GM19240 (cell line): ENCODE measurements at regions not wholly inside any gene's neighbourhood (a gene's known extent, or its start where the extent isn't known, plus 50 kb on each side); places are given as distances from the start of the nearest gene placed in this dataset.

Experiments used
- DNase-seq: peaks from one replicate; pipeline ENCODE4 v3.0.0; 2011; ENCODE audit warnings: low spot score; ENCODE audit not compliant: insufficient read length

DNA sequence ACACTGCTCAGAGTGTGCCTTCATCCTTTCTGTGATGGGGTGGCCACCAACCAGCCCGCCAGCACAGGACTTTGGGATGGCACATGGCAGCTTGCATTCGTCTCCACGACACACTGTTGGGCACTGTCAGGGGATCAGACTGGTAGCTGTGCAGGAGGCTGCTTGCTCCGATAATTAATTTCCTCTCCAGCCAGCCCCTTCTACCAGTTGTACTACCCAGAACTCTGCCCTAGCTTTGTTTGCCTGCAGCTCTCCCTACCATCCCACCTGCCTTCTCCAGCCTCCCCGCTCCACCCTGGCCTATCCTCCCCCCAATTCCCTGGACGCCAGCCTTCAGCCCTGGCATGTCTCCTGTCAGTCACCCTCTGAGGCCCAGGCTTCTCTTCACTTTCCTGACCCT lies 228.3 kb downstream of the TSHZ3 start:
- DNase-seq, result no peak

DNA sequence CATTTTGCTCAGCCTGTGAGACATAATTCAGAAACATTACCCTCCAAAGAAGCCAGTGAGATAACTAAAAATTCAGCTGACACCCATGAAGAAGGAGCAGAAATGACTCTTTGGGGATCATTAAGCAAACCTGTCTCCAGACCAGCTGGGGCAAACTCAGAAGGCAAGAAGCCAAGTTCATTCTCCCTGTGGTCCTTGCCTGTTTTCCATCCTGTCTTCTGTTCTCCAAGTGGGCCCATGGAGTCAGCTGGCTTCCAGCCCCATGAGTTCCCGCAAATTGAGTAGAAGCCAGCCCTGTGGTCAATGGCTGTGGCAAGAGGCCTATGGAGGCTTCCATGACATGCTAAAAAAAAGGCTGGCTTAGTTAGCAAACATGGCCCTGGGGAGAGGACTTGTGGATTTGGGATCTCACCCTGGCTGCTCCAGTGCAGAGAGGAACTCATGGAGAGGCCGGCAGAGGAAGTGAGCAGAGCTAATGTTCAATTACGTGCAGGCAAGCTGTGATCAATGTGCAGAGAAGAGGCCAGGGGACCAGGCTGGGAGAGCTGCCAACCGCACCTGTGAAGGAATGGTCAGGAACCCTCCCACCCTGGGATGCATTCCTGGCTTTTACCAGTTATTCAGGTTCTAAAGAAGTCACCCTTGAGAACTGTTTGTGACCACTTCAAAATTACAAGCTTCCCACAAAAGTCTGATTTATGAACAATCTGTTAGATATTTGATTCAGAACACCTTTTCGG lies 229.1 kb downstream of the TSHZ3 start:
- no peak for DNase-seq

DNA sequence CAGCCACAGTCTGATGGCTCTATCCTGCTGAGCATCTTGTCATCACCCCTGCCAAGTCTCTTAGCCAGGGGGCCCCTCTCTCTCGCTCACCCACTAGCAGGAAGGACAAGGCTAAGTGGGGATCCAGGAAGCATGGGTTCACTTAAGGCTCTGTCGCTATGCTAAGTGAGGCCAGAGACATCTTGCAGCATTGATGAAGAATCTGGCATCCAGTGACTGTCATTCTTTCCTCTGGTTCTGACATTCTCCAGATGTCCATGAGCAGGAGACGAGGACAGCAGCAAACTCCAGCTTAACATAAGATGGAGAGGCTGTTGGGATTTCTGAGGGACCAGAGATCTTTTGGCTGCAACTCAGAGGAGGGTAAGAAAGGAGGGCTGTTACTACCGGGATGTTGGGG lies 230.2 kb downstream of the TSHZ3 start:
- DNase-seq, result no peak

DNA sequence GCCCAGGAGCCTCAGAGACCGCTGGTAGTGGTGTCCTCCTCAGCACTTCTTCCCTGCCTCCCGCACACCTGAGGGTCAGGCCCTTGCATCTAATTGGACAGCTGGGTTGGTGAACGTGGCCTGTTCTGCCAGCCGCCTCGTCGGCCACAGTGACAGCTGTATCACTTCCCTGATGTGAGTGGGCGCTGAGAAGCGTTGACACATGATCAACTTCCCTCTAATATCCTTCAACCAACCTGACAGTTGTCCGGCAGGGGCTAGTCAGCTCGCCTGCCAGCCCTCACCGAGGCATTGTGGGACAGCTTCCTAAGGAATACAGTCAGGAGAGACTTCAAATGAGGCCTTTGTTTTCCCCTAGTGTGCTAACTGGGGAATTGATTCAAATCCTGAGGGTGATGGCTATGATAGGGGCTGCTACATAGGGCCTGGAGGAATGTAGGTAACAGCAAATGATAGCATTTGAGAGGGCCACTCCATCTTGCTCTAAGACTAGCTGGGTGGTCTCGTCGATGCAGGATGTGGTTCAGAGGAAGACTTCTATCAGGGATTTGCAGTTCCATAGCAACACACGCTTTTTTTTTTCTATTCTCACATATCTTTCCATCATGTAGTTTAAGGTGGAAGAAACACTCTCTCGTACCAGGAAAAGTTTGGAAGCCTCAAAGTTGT lies 230.8 kb downstream of the TSHZ3 start:
- no peak for DNase-seq

DNA sequence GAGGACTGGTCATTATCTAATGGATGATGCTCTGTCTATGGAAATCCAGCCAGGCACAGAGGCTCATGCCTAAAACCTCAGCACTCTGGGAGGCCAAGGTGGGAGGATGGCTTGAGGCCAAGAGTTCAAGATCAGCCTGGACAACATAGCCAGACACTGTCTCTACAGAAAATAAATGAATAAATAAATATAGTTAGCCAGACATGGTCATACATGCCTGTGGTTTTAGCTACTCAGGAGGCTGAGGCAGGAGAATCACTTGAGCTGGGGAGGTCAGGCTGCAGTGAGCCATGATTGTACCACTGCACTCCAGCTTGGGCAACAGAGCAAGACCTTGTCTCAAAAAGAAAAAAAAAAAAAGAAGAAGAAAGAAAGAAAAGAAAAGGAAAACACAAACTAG lies 234.7 kb downstream of the TSHZ3 start:
- DNase-seq, result no peak

DNA sequence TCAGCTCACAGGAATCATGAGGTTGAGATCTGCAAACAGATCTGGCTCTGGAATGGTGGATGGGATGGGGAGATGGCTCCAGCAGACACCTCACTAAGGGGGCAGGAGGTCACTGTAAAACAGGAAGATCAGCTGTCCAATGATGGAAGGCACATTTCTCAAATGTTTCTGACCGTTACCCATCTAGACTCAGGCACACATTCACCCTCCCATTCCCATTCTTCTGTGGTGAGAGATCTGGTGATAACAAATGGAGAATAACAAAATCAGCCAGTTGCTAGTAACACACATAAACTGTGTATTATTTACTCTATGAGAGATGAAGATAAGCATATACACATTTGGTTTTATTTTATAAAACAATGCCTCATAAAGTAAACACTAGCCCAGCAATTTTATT lies 235.9 kb downstream of the TSHZ3 start:
- DNase-seq, result no peak

DNA sequence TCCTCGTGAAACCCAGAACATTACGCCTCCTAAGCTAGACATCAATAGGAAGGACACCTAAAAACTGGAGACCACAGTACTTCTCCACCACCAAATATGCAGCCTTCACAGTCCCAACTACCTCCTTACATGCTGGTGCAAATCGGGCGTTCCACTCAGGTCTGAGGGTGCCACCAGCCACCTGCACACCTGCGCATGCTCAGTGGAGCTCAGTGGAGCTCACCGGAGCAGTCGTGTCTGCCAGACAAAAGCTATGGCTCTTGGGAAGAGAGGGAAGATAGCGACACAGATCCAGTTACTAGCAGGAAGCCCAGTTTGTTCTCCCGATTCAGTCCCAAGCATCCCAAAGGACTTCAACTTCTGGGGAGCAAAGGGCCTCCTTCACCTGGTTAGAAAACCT lies 237.1 kb downstream of the TSHZ3 start:
- DNase-seq, result no peak

DNA sequence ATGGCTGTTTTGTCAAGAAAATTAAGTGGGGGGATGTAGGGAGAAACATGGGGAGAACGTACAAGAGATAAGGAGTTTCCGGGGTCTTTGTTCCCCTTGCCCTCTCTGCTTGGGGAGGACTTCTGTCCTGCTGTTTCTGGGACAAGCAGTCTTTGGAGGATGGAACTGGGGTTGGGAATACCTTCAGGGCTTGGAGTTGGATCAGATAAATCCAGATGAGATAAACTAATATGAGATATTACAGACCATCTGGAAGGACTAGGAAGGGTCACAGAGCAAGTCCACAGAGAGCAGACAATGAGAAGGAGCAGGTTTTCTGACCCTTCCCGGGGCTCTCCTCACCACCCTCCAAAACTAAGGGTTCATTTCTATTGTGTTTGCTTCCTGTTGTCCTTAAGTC lies 237.5 kb downstream of the TSHZ3 start:
- no peak for DNase-seq

DNA sequence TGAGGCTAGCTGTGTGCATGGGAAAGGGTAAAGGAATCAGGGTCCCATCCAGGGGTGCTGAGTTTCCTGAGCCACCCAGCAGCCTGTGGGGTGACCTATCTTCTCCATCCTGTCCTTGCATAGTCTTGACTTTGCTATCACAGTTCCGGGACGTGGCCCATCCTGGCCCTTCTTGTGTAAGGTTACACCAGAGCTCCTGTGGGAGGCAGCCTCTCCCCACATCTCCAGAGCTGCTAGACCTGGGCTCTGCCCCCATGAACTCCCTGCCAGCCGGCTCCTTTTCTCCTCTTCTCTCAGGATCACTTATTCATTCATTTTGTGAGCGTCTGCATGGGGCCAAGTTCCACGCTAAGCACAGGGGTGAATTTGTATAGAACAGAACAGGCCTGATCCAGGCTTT lies 238.9 kb downstream of the TSHZ3 start:
- no peak for DNase-seq

DNA sequence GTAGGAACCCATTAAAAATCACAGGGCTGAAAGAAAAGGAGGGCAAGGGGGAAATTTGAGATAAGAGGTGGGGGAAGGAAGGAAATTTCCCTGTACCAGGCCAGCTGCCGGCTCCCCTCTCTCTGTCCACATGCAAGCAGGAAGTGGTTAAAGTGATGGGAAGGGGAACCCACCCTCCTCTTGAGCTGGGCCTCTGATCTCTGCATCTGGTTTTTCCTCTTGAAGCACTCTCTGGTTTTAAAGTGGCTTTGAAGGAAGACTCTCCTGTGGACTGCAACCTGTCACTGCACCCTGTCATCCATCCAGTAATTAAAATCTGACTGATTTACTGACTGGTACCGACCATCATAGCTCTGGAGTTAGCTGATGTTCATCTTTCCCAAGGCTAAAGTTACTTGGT lies 239.6 kb downstream of the TSHZ3 start:
- DNase-seq, result no peak

DNA sequence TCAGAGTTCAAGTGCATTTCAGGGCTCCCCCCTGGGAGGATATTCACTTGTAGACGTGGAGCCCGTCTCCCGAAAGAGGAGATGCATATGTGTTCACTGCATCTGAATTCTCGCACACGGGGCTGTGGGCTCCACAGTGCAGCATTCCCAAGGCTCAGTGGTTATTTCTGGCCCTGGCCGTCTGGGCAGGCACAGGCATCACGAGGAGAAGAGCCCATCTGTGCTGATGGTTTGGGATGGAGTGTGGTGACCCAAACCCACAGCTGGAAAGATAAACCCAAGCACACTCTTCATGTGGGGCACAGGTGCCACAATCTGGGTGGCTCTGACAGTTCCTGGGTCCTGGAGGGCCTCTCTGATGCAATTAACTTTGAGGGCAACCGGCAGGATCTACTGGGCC lies 242.1 kb downstream of the TSHZ3 start:
- DNase-seq, result no peak

DNA sequence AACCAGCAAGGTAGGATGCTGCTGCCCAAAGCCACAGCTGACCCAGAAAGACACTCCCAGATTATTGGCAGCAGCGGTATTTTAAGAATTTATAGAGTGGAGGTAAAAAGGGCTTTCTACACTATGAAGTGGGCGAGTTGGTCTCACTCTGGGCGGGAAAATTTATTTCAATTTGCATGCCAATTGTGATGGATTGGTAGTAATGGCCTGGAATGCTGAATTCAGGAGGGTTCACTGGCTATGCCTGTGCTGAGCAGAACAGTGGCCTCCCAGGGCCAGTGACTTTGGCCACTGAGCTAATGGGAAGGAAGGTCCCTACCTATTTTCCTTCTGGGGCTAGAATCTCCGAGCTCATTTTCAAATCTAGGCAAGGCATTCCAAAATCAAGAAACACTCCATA lies 243.5 kb downstream of the TSHZ3 start:
- no peak for DNase-seq

DNA sequence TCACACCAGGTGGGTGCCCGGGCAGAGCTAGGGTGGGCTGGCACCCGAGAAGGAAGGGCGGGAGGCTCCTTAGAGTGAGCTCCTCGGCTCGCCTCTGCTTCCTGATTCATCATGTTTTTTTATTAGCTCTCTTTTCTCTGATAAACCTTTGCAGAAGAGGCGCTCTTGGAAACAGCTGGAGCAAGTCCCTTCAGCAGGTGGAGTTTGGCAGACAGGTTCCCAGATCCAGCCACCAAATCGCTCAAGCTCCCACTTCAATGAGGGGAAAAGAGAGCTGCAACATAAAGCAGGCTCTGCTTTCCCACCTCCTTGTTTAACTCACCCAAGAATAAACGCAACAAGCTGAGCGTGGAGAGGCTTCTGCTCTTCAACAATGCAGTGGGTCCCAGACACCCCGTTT lies 244.8 kb downstream of the TSHZ3 start:
- no peak for DNase-seq

DNA sequence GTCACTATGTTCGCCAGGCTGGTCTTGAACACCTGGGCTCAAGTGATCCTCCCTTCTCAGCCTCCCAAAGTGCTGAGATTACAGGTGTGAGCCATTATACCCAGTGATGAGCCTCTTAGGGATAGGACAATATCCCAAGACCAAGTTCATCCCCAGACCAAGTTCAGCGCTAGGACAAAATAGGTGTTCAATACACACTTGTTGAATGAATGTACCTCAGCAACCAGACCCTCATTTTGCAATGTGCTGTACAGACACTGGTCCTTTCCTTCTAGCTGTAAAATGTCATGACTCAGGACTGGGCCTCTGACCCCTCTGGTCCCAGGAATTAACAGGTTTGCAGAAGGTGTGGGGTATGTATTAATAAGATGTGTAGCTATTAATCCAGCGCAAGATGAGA lies 246.0 kb downstream of the TSHZ3 start:
- no peak for DNase-seq

DNA sequence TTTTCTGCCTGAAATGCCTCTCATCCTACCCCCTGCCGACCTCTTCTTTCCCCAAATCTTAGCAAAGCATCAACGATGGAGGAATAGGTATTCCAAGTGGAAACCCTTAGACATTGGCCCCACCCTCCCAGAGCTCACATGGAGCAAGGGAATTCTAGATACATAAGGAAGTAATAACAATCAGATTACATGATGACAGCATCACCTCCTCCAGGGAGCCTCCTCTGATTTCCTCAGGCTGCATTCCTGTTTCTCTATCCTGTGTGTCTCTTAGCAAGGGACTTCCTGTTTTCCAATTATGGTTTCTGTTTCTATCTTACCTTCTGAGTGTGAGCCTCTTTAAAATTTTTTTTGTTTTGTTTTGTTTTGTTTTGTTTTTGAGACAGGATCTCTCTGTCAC lies 246.6 kb downstream of the TSHZ3 start:
- no peak for DNase-seq

DNA sequence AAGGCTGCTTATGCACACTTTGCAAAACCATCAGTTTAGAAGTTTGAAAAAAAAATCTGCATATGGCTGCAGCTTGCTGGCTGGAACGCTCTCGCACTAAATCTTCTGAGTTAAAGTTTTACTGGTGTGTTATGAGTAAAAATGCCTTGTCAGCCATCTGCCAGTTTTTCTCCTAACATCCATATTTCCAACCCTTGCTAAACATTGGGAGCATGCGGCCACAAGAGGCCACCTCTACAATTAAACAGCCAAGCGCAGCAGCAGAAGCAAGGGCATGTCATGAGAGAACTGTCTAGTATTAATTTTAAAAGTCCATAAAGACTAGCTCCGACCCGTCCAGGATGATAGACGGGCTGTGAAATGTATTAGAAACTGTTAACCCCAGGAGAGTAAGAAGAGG lies 248.3 kb downstream of the TSHZ3 start:
- DNase-seq, result no peak

DNA sequence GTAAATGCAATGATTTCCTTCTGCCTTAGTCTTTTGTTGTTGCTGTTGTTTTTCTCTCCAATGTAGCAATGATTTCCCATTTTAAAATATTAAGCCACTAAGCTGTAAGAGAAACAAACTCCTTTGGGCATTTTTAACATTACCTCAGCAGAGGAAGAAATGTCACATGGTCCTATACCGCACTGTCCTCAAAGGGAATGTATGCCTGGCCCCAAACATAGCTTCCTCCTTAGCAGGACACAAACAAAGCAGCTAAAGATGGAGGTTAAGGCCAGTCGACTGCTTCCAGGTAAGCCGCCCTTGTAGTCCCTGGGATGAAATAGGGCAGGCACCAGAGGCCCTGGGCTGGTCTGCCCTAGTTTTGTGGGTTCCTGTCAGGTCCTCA lies 249.0 kb downstream of the TSHZ3 start:
- DNase-seq, result no peak

DNA sequence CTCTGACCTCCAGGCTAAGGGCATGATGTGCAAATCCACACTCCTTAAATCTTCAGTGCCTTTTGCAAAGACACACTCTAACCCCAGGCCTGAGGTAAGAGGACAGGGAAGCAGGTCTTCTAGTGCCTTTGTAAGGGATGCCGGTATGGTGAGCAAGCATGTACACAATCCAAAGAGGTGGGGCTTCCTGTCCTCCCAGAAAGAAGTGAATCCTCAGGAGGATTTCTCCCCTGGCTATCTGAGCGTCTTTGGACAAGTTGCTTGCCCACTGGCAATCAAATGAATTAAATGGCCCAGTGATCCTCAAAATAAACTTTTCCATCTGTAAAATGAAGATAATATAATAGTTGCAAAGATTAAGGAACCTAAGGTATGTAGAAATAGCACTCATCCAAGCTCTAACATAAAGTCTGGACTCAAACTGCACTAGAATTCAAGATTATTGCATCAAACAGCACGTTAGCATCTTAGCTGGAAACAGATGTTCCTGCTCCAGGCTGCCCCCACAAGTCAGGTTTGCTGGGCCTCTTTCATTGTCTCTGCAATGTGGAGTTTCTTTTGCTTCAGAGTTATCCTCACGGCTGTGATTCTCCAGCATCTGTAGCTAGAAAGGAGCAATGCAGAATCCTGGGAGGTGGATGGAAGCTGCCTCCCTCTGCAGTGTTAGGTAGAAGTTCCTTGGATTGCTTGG lies 249.6 kb downstream of the TSHZ3 start:
- no peak for DNase-seq

DNA sequence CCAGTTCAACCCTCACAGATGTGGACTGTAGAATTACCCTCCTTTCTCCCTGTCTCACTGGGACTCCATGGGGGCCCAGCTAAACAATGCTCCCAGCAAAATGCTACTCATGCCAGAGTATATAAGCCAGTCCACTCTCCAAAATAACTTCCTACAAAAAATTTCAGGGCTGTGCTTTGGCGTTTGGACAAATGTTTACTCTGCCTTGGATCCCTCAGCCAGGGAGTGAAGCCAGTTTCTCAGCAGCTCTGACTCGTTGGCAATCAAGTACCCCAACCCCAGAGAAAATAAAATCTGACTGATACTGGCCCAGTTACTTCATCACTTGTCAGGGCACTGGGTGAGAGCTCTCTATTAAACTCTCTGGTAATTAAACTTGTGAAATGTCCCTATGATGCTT lies 250.4 kb downstream of the TSHZ3 start:
- no peak for DNase-seq

DNA sequence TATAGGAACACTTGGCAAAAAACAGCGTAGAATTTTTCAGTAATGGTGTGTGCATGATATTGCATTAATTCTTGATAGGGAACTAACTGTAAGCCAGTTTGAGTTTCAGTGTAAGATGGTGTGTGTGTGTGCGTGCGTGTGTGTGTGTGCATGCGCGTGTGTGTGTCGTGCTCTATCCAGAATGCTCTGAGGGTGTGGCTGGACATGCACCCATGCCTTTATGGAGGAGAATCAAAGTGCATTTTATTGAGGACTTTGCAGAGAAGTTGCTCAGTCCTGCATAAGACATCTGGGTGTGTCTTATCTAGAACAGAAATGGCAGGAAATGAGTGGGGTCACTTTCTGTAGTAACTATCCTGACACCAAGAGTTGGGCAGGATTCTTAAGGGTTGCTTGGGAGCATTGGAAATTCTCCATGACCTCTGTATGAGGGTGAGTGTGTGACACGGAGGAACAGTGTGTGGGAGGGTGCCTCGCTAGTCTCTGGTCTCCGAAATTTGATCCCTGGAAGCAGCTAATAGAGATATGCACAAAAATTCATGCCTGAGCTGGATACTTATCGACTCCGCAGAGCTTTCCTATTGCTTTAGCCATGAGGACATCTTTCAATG lies 252.2 kb downstream of the TSHZ3 start:
- no peak for DNase-seq

DNA sequence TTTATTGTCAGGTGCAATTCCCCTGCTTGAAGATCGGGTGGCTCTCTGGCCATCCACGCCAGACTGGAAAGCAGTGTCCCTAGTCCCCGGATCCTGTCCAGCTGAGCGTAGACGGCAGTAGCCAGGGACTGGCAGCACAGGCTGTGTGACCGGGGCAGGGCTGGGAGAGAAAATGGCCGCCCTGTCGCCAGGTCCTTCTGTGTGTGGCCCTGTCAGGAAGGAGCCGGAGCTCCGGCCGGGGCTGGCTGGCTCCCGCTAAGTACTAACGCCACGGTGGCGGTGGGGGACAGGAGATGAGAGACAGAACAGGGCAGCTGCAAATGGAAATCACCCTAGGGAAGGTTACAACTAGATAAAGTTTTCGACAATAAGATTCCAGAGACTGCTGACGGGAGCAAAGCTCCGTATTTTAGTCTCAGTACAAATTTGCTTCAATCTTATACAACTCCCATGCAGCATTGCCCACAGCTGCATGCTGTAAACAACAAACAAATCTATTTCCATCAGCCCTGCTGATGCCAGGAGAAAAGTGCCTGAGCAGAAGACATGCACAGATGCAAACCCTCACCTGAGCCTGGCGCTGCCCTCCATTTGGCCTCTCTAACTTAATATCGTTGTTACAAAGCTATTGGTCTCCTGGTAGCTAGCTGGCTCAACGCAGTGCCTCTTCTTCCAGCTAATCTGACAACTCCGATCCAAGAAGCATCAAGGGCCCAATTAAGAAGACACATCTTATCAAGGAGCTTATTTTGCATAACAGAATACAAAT lies 253.0 kb downstream of the TSHZ3 start:
- no peak for DNase-seq
